Suprapubic skin (tissue), 4 donors: ENCODE measurements at regions not wholly inside any gene's neighbourhood (a gene's known extent, or its start where the extent isn't known, plus 50 kb on each side); places are given as distances from the start of the nearest gene placed in this dataset.

Source experiments
- DNase-seq, 2 donors: peaks; one replicate each; pipeline ENCODE4 v3.0.0-alpha.2; 2019; ENCODE audit warnings: low spot score in 2 of 2
- H3K27ac ChIP-seq: fragments of 200-600 bp; sonication (generic); one replicate; pipeline ENCODE4 v1.5.1; 2019
- H3K27me3 ChIP-seq: fragments of 200-600 bp; sonication (generic); one replicate; pipeline ENCODE4 v1.5.1; 2019
- H3K36me3 ChIP-seq: fragments of 200-600 bp; sonication (generic); one replicate; pipeline ENCODE4 v1.5.1; 2019
- H3K4me1 ChIP-seq: fragments of 200-600 bp; sonication (generic); one replicate; pipeline ENCODE4 v1.5.1; 2019
- H3K4me3 ChIP-seq: fragments of 200-600 bp; sonication (generic); one replicate; pipeline ENCODE4 v1.5.1; 2019; ENCODE audit warnings: mild to moderate bottlenecking
- H3K9me3 ChIP-seq: fragments of 200-600 bp; sonication (generic); one replicate; pipeline ENCODE4 v1.5.1; 2019
- CTCF ChIP-seq, 2 donors: fragments of 200-600 bp in 1 of 2; fragments of 450-650 bp in 1 of 2; sonication (generic) in 1 of 2; IDR thresholded peaks; one replicate each; pipeline ENCODE4 v1.5.1; 2016 to 2019; ENCODE audit warnings: antibody characterized with exemption in 2 of 2, mild to moderate bottlenecking in 1 of 2, moderate library complexity in 1 of 2
- EP300 ChIP-seq: sonication (generic); formaldehyde crosslinking; IDR thresholded peaks from one replicate; pipeline ENCODE4 v1.6.1; 2017; ENCODE audit warnings: antibody characterized with exemption
- POLR2A ChIP-seq, 2 donors: fragments of 450-650 bp; IDR thresholded peaks; one replicate each; pipeline ENCODE4 v1.6.1; 2017; ENCODE audit warnings: antibody characterized with exemption in 2 of 2, mild to moderate bottlenecking in 2 of 2, moderate library complexity in 2 of 2
- POLR2AphosphoS5 ChIP-seq, 3 donors: sonication (generic); formaldehyde crosslinking; IDR thresholded peaks; one replicate each; pipeline ENCODE4 v1.6.1; 2017; ENCODE audit warnings: antibody characterized with exemption in 3 of 3
- WGBS: methylation state at CpG from one replicate; pipeline ENCODE4 v1.1.5; 2018; 5-methylcytosine and 5-hydroxymethylcytosine counted together

DNA sequence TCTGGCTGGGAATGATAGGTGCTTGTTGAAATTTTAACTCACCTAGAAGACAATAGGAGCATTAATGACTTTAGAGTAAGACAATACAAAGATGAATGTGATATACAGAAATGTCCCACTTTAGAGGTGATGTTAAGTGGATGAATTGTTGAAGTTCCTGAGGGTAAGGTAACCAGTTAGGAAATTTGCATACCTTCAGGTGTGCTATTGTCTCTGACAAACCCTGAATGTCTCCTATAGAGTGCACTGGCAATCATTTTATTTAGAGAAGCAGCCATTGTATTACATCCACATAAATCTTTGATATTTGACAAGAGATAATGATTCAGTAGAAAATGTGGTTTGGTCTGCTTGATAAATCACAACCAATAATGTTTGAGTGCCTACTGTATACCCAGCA, 228.5 kb downstream of the RNF144A start:
- no peak for TF ChIP-seq POLR2AphosphoS5 (IDR thresholded peaks at IDR 0.05)
- TF ChIP-seq CTCF (IDR thresholded peaks at IDR 0.05), result no peak
- TF ChIP-seq POLR2A (IDR thresholded peaks at IDR 0.05), result no peak
- DNase-seq, result no peak
- Histone ChIP-seq H3K27me3 (no peaks in the 10 kb centered on the region), H3K4me1 (no peaks in the 10 kb centered on the region), H3K9me3 (no peaks in the 10 kb centered on the region), H3K4me3 (no peak overlapping the region), H3K36me3 (no peaks in the 10 kb centered on the region), H3K27ac (no peak overlapping the region)

DNA sequence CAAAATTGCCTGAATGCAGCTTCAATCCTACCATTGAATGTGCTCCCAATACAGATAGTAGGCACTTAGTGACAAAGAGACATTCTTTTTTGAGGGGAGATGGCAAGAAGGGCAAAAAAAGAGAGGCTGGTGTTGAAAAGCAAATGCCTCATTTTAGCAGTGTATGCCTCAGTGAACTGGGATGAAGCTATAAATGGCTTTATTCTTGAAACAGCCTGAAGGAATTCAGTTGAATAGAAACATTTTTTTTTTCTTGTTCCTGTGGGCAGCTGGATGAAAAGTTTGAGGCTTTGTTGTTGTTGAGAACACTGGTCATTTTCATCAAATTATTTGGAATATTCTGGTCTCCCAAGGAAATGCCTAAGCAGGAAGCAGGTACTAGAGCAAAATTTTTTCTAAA, 228.9 kb downstream of the RNF144A start:
- Histone ChIP-seq H3K4me3 (no peak overlapping the region), H3K27ac (no peak overlapping the region), H3K4me1 (no peaks in the 10 kb centered on the region), H3K9me3 (no peaks in the 10 kb centered on the region), H3K36me3 (no peaks in the 10 kb centered on the region), H3K27me3 (no peaks in the 10 kb centered on the region)
- no peak for DNase-seq
- TF ChIP-seq CTCF (IDR thresholded peaks at IDR 0.05) (no peak), POLR2AphosphoS5 (IDR thresholded peaks at IDR 0.05) (no peak), EP300 (no peak), POLR2A (IDR thresholded peaks at IDR 0.05) (no peak)

- TF ChIP-seq POLR2A (IDR thresholded peaks at IDR 0.05) (no peak), EP300 (no peak), CTCF (IDR thresholded peaks at IDR 0.05) (no peak), POLR2AphosphoS5 (IDR thresholded peaks at IDR 0.05) (no peak)
- 79% methylated on average over 1 of the region's 1 CpG for WGBS
- no peak for DNase-seq
- no peaks in the 10 kb centered on the region for H3K36me3 ChIP-seq
- no peak overlapping the region for H3K27ac ChIP-seq
- no peak overlapping the region for H3K4me3 ChIP-seq
- no peaks in the 10 kb centered on the region for H3K9me3 ChIP-seq
- no peaks in the 10 kb centered on the region for H3K4me1 ChIP-seq
- no peaks in the 10 kb centered on the region for H3K27me3 ChIP-seq
Measured at GRCh38 chr2:7154656-7155055, 237.4 kb downstream of the RNF144A start.

DNA sequence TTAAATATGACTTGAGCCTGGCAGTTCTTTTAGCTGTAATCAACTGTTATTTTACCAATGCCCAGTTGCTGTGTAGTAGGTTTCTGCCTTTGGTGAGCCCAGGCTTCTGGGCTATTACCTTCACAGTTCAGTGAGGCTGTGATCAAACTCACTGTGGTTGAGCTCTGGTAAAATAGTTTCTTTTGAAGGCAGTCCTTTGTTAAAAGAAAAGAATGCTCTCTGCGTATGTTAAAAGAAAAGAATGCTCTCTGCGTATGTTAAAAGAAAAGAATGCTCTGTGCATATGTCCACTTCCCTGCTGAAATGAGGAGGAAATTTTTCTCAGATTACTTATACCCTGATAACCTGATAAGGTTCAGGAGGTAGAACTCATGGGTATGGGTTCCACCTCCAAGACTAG, 244.3 kb downstream of the RNF144A start:
- 91% methylated on average over 2 of the region's 2 CpGs for WGBS
- no peak for DNase-seq
- Histone ChIP-seq H3K9me3 (no peaks in the 10 kb centered on the region), H3K27me3 (no peaks in the 10 kb centered on the region), H3K4me3 (no peak overlapping the region), H3K27ac (no peak overlapping the region), H3K4me1 (no peaks in the 10 kb centered on the region), H3K36me3 (no peaks in the 10 kb centered on the region)
- TF ChIP-seq CTCF (IDR thresholded peaks at IDR 0.05), result no peak
- TF ChIP-seq POLR2AphosphoS5 (IDR thresholded peaks at IDR 0.05), result no peak
- TF ChIP-seq POLR2A (IDR thresholded peaks at IDR 0.05), result no peak
- TF ChIP-seq EP300, result no peak

DNA sequence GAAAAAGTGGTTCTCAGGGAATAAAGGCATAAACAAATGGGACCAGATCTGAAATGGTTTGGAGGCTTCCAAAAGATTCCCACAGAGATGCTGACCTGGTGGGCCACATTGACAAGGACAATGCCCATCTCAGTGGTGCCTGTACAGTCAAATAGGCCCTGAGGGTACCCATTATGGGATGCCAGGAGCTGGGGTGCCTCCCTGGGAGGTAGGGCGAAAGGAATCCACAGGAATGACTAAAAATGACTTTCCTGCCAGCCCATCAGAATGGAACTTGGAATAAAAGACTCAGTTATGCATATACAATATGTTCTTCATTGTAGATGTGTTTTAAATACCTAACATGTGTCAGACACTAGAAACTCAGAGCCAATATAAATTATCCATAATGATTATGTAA, 248.5 kb downstream of the RNF144A start:
- 83% methylated on average over 1 of the region's 1 CpG for WGBS
- H3K27me3 ChIP-seq, result no peaks in the 10 kb centered on the region
- TF ChIP-seq EP300, result no peak
- no peak for TF ChIP-seq CTCF (IDR thresholded peaks at IDR 0.05)
- no peak for TF ChIP-seq POLR2AphosphoS5 (IDR thresholded peaks at IDR 0.05)
- no peak for TF ChIP-seq POLR2A (IDR thresholded peaks at IDR 0.05)
- H3K27ac ChIP-seq, result no peak overlapping the region
- H3K36me3 ChIP-seq, result no peaks in the 10 kb centered on the region
- no peaks in the 10 kb centered on the region for H3K4me1 ChIP-seq
- no peak overlapping the region for H3K4me3 ChIP-seq
- no peaks in the 10 kb centered on the region for H3K9me3 ChIP-seq
- DNase-seq, result no peak
